Body of pancreas (tissue), 4 donors: ENCODE measurements at regions not wholly inside any gene's neighbourhood (a gene's known extent, or its start where the extent isn't known, plus 50 kb on each side); places are given as distances from the start of the nearest gene placed in this dataset.

ENCODE experiments used
- CTCF ChIP-seq, 7 experiments: fragments of 450-650 bp in 4 of 7; fragments of 200-600 bp in 3 of 7; sonication (generic) in 3 of 7; IDR thresholded peaks; one replicate each; pipeline ENCODE4 v1.5.1; 2016 to 2019; ENCODE audit warnings: antibody characterized with exemption in 7 of 7
- POLR2A ChIP-seq, 3 donors: fragments of 450-650 bp; IDR thresholded peaks; one replicate each; pipeline ENCODE4 v1.6.1; 2016; ENCODE audit warnings: antibody characterized with exemption in 3 of 3, mild to moderate bottlenecking in 2 of 3

- no peak for TF ChIP-seq CTCF (IDR thresholded peaks at IDR 0.05)
- no peak for TF ChIP-seq POLR2A (IDR thresholded peaks at IDR 0.05)
These were observed 80.1 kb upstream of the CTNNA2 start for GRCh38 chr2:79432731-79433146.
